ENCODE measurements at regions not wholly inside any gene's neighbourhood (a gene's known extent, or its start where the extent isn't known, plus 50 kb on each side); places are given as distances from the start of the nearest gene placed in this dataset.

GRCh38 chr5:124527220-124527991 lies 219.0 kb downstream of the ZNF608 start:
- ChIA-PET POLR2A (ENCODE audit: partially characterized antibody) (no interaction called here), CTCF (ENCODE audit: partially characterized antibody) (no interaction called here)
- no peak overlapping the region for H3K23ac ChIP-seq (ENCODE audit: insufficient read length)
- no peaks in the 10 kb centered on the region for H3K4me1 ChIP-seq (replicated peaks in 1 of 4; ENCODE audit: control insufficient read depth in 3 of 4, insufficient read depth in 4 of 4, low read length in 3 of 4)
- H3K9me3 ChIP-seq (ENCODE audit: insufficient read depth in 2 of 2, low read depth in 1 of 2, low read length in 1 of 2), result no peaks in the 10 kb centered on the region
- no peak overlapping the region for H3K56ac ChIP-seq (replicated peaks; ENCODE audit: insufficient read length, low read depth, low read length)
- FAIRE-seq (no peak), DNase-seq (ENCODE audit: low read depth in 1 of 2, low spot score in 2 of 2) (no peak)
- no peak overlapping the region for H3K9ac ChIP-seq (replicated peaks in 1 of 4; ENCODE audit: extremely low read depth in 1 of 4, low read depth in 3 of 4, low read length in 3 of 4)
- no peaks in the 10 kb centered on the region for H3K79me1 ChIP-seq (ENCODE audit: low read depth, low read length)
- no peak overlapping the region for H4K8ac ChIP-seq (ENCODE audit: extremely low read depth, insufficient read depth, low read length)
- H4K91ac ChIP-seq (replicated peaks; ENCODE audit: insufficient read length, low read length), result no peak overlapping the region
- no peak overlapping the region for H2BK5ac ChIP-seq (ENCODE audit: low read depth, low read length)
- H3K4me2 ChIP-seq (ENCODE audit: insufficient read depth in 1 of 2, low read depth in 2 of 2, low read length in 2 of 2), result no peak overlapping the region
- 90% methylated on average over 8 of the region's 8 CpGs; no CpG with 5 or more reads in 1 of the 2 experiments for WGBS, 2 experiments (ENCODE audit: extremely low coverage in 1 of 2, insufficient coverage in 1 of 2, insufficient read length in 1 of 2, insufficient replicate concordance in 2 of 2, low coverage in 1 of 2, low lambda C conversion rate in 2 of 2, missing lambda C conversion rate in 1 of 2)
- H3K36me3 ChIP-seq (ENCODE audit: control insufficient read depth in 2 of 4, insufficient read depth in 4 of 4, low read length in 3 of 4), result no peaks in the 10 kb centered on the region; a peak in 1 of 8 replicates
- H2BK20ac ChIP-seq (ENCODE audit: low read length), result no peak overlapping the region
- no peaks in the 10 kb centered on the region for H3K27me3 ChIP-seq (replicated peaks in 1 of 4; ENCODE audit: control insufficient read depth in 3 of 4, extremely low read depth in 1 of 4, insufficient read depth in 3 of 4, low read length in 3 of 4)
- H3K79me2 ChIP-seq (ENCODE audit: control insufficient read depth in 1 of 2, insufficient read depth in 2 of 2, low read length in 2 of 2), result no peaks in the 10 kb centered on the region
- no peak overlapping the region for H3K4ac ChIP-seq (replicated peaks; ENCODE audit: insufficient read length, low read depth, low read length)
- H3K18ac ChIP-seq (ENCODE audit: extremely low read depth, low read length), result no peak overlapping the region
- no peak overlapping the region for H2BK12ac ChIP-seq (ENCODE audit: low read depth, low read length)
- no peak overlapping the region for H3K27ac ChIP-seq (ENCODE audit: low read depth, low read length)
- H3K4me3 ChIP-seq (ENCODE audit: extremely low read depth in 1 of 4, insufficient read depth in 2 of 4, low read depth in 3 of 4, low read length in 4 of 4), result no peak overlapping the region
- H2AFZ ChIP-seq (ENCODE audit: low read length), result no peak overlapping the region
- no peaks in the 10 kb centered on the region for H3K23me2 ChIP-seq (ENCODE audit: low read depth, low read length)
- no peaks in the 10 kb centered on the region for H4K20me1 ChIP-seq (replicated peaks in 1 of 2; ENCODE audit: control insufficient read depth in 1 of 2, insufficient read depth in 2 of 2, low read length in 2 of 2)
- H4K5ac ChIP-seq (ENCODE audit: insufficient read length, low read depth, low read length), result no peak overlapping the region
- H3K14ac ChIP-seq (ENCODE audit: insufficient read length), result no peak overlapping the region
- no peak overlapping the region for H2AK5ac ChIP-seq (ENCODE audit: low read depth, low read length)
- no peak for TF ChIP-seq GTF2F1 (IDR thresholded peaks at IDR 0.05; ENCODE audit: borderline replicate concordance, low read depth, low read length)
- TF ChIP-seq CTBP2 (IDR thresholded peaks at IDR 0.05; ENCODE audit: borderline replicate concordance, insufficient read depth, insufficient read length, low read length), result no peak
- TF ChIP-seq CREB1 (IDR thresholded peaks at IDR 0.05), result no peak
- H2BK120ac ChIP-seq (replicated peaks; ENCODE audit: low read depth, low read length), result no peak overlapping the region
- no peak overlapping the region for H2BK15ac ChIP-seq (ENCODE audit: low read length)

Data from H1 (cell line).